ENCODE measurements at regions not wholly inside any gene's neighbourhood (a gene's known extent, or its start where the extent isn't known, plus 50 kb on each side); places are given as distances from the start of the nearest gene placed in this dataset.
A peak's percentile ranks its signal among the peaks of the same experiment; 100 is the strongest.

DNA sequence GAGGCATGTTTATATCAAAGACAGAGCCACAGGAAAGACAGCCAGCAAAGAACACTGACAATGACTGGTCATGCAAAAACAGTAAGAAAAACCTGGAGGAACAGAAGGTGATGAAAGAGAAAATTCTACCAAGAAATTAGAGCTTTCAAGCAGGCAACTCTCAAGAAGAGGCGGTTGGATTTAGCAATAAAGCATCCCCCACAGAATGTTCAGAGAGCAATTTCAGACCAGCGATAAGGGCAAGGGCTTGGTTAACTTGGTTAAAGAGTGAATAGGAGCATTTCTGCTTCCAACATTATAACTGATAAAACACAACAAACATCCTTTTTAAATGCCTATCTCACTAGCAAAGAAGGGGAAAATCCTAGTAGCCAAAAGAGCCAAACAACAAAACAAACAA, 68.0 kb upstream of the NCKAP5 start:
- TF ChIP-seq, protein P1, sequence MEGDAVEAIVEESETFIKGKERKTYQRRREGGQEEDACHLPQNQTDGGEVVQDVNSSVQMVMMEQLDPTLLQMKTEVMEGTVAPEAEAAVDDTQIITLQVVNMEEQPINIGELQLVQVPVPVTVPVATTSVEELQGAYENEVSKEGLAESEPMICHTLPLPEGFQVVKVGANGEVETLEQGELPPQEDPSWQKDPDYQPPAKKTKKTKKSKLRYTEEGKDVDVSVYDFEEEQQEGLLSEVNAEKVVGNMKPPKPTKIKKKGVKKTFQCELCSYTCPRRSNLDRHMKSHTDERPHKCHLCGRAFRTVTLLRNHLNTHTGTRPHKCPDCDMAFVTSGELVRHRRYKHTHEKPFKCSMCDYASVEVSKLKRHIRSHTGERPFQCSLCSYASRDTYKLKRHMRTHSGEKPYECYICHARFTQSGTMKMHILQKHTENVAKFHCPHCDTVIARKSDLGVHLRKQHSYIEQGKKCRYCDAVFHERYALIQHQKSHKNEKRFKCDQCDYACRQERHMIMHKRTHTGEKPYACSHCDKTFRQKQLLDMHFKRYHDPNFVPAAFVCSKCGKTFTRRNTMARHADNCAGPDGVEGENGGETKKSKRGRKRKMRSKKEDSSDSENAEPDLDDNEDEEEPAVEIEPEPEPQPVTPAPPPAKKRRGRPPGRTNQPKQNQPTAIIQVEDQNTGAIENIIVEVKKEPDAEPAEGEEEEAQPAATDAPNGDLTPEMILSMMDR (IDR thresholded peaks at IDR 0.05): no peak
- TF ChIP-seq POLR2A (IDR thresholded peaks at IDR 0.05): no peak
- Histone ChIP-seq H3K4me1 (no peaks in the 10 kb centered on the region), H3K4me3 (no peak overlapping the region), H3K27ac (no peak overlapping the region), H3K36me3 (no peaks in the 10 kb centered on the region), H3K27me3 (no peaks in the 10 kb centered on the region), H3K9me3 (no peaks in the 10 kb centered on the region)
- ATAC-seq: no peak
- DNase-seq: no peak
- intact Hi-C loops (cut with DNase I): no loop called here
- WGBS (ENCODE audit: insufficient coverage, low coverage, low lambda C conversion rate, missing lambda C conversion rate): 96% methylated on average over 2 of the region's 2 CpGs

DNA sequence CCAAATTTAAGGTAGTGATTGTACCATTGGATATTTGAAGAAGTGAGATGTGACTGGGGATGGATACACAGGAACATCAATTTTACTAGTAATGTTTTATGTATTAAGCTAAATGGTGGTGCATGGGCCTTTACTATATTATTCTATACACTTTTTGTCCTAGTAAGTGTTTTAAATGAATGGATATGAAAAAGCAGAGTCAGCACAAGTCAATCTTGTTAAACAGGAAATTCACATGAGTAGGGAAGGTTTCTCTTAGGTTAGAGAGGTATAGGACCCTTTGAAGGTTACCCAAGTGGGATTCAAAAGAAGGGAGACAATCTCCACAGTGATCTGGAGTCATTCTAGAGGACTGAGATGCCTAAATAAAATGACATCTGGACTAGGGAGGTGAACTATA, 71.8 kb upstream of the NCKAP5 start:
- ATAC-seq (no peak), DNase-seq (no peak)
- Histone ChIP-seq H3K27me3 (no peaks in the 10 kb centered on the region), H3K4me3 (no peak overlapping the region), H3K27ac (no peak overlapping the region), H3K36me3 (no peaks in the 10 kb centered on the region), H3K9me3 (no peaks in the 10 kb centered on the region), H3K4me1 (no peaks in the 10 kb centered on the region)
- TF ChIP-seq, protein P1 (IDR thresholded peaks at IDR 0.05): no peak
- no peak for TF ChIP-seq POLR2A (IDR thresholded peaks at IDR 0.05)
- intact Hi-C loops (cut with DNase I): no loop called here

DNA sequence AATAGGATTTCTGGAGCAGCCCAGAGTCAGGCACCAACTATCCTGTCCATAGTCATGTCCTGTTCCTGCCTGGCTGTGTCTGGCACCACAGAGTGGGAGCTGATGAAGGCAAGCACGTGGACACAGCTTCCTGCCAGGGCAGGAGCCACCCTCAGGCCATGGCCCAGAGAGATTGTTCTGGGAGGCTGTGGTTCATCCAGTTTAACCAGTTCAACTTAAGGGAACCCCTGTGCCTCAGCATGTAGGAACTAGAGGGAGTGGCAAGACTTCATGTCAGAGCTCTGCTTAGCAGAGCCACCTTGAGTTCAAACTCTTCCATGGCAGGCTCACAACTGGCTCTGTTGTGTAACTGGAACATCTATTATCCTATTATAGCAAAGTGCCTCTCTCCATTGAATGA, 73.2 kb upstream of the NCKAP5 start:
- ATAC-seq: peak; percentile 38 to 95 (median 79)
- DNase-seq: peak in 2 of 3 donors; percentile 21 to 44
- intact Hi-C loops (cut with DNase I): no loop called here
- Histone ChIP-seq H3K27ac (no peak overlapping the region), H3K36me3 (no peaks in the 10 kb centered on the region), H3K27me3 (no peaks in the 10 kb centered on the region), H3K4me1 (no peaks in the 10 kb centered on the region), H3K4me3 (no peak overlapping the region), H3K9me3 (no peaks in the 10 kb centered on the region)
- no CpG with 5 or more reads among the region's 1 CpG for WGBS (ENCODE audit: insufficient coverage, low coverage, low lambda C conversion rate, missing lambda C conversion rate)
- TF ChIP-seq, protein P1 (IDR thresholded peaks at IDR 0.05): peak in 2 of 4 donors; percentile 26 to 45
- no peak for TF ChIP-seq POLR2A (IDR thresholded peaks at IDR 0.05)

- DNase-seq: no peak
Observed at GRCh38 chr2:133641942-133642725, 73.9 kb upstream of the NCKAP5 start.

More at GRCh38 chr2:133641942-133642725, 73.9 kb upstream of the NCKAP5 start:
- peak in 1 of 4 donors; percentile 39 for ATAC-seq
- 42% methylated on average over 4 of the region's 5 CpGs for WGBS (ENCODE audit: insufficient coverage, low coverage, low lambda C conversion rate, missing lambda C conversion rate)
- Histone ChIP-seq H3K4me1 (no peaks in the 10 kb centered on the region), H3K27ac (no peak overlapping the region), H3K9me3 (no peaks in the 10 kb centered on the region), H3K4me3 (no peak overlapping the region), H3K27me3 (no peaks in the 10 kb centered on the region), H3K36me3 (no peaks in the 10 kb centered on the region)
- TF ChIP-seq, protein P1 (IDR thresholded peaks at IDR 0.05): no peak
- TF ChIP-seq POLR2A (IDR thresholded peaks at IDR 0.05): no peak
- intact Hi-C loops (cut with DNase I): no loop called here

Data from right lobe of liver (tissue), 6 donors.